CD4-positive, alpha-beta T cell (primary cell): ENCODE measurements at regions not wholly inside any gene's neighbourhood (a gene's known extent, or its start where the extent isn't known, plus 50 kb on each side); places are given as distances from the start of the nearest gene placed in this dataset.

Experiments used
- ATAC-seq: fragments of 200-7000 bp; cut with Tn5 transposase; one replicate; pipeline ENCODE4 v1.10.0; 2022; ENCODE audit warnings: mild to moderate bottlenecking; ENCODE audit not compliant: poor library complexity
- CTCF ChIA-PET: fragments of 350-600 bp; sonication (Branson Sonifier 250); formaldehyde crosslinking; loops from one replicate; lab custom pipeline; 2021; ENCODE audit warnings: antibody characterized with exemption, inconsistent platforms; lab: Charles Lee
- POLR2A ChIA-PET: fragments of 350-600 bp; sonication (Branson Sonifier 250); formaldehyde crosslinking; loops from one replicate; lab custom pipeline; 2021; ENCODE audit warnings: antibody characterized with exemption, inconsistent platforms; lab: Charles Lee
- DNase-seq, 14 experiments: peaks; one replicate each; pipeline ENCODE4 v3.0.0-alpha.2; 2013 to 2020; ENCODE audit warnings: mixed read lengths in 2 of 14
- H3K27ac ChIP-seq, 2 donors: one replicate each; pipeline versions ENCODE4 v1.5.1 to v1.7.0; 2013; ENCODE audit warnings: low read length in 2 of 2, low read depth in 1 of 2, mild to moderate bottlenecking in 1 of 2
- H3K27me3 ChIP-seq, 2 experiments: 1 replicate in 1 of 2; 2 replicates in 1 of 2; pipeline versions ENCODE4 v1.6.1 to v1.7.0; 2013; ENCODE audit warnings: low read length in 2 of 2, control low read depth in 1 of 2, mild to moderate bottlenecking in 1 of 2, moderate library complexity in 1 of 2; ENCODE audit not compliant: insufficient read depth in 2 of 2, control insufficient read depth in 1 of 2
- H3K36me3 ChIP-seq: one replicate; pipeline ENCODE4 v1.6.1; 2013; ENCODE audit warnings: low read length, control low read depth; ENCODE audit not compliant: insufficient read depth
- H3K4me1 ChIP-seq: one replicate; pipeline ENCODE4 v1.6.1; 2013; ENCODE audit warnings: low read length, control low read depth; ENCODE audit not compliant: insufficient read depth
- H3K4me3 ChIP-seq: one replicate; pipeline ENCODE4 v1.5.1; 2013; ENCODE audit warnings: mild to moderate bottlenecking, low read length, moderate library complexity
- H3K9me3 ChIP-seq, 2 experiments: 1 replicate in 1 of 2; 2 replicates in 1 of 2; pipeline versions ENCODE4 v1.6.1 to v1.7.0; 2013; ENCODE audit warnings: low read length in 2 of 2, mild to moderate bottlenecking in 2 of 2, control low read depth in 1 of 2, moderate library complexity in 1 of 2; ENCODE audit not compliant: control insufficient read depth in 1 of 2, insufficient read depth in 1 of 2
- H3K27ac Mint-ChIP-seq: one replicate; pipeline ENCODE4 v1.8.0; 2020; ENCODE audit warnings: mixed read lengths
- H3K27me3 Mint-ChIP-seq: one replicate; pipeline ENCODE4 v1.8.0; 2021; ENCODE audit warnings: mixed read lengths
- H3K36me3 Mint-ChIP-seq: one replicate; pipeline ENCODE4 v1.8.0; 2021; ENCODE audit warnings: low read depth, mixed read lengths
- H3K4me1 Mint-ChIP-seq: one replicate; pipeline ENCODE4 v1.8.0; 2021; ENCODE audit warnings: low read depth, mixed read lengths
- H3K4me3 Mint-ChIP-seq: one replicate; pipeline ENCODE4 v1.8.0; 2020; ENCODE audit warnings: mild to moderate bottlenecking, mixed read lengths
- H3K9me3 Mint-ChIP-seq: one replicate; pipeline ENCODE4 v1.8.0; 2020; ENCODE audit warnings: mixed read lengths
- intact Hi-C, 2 experiments: fragments of 100-400 bp; cut with DNase I in 1 of 2; cut with micrococcal nuclease in 1 of 2; formaldehyde crosslinking; loops; one replicate each; pipeline versions ENCODE4 v1.15.1 to v1.9.0; 2023 to 2025; cut with DNase I, micrococcal nuclease
- TF ChIP-seq, protein P1 (sequence below): fragments of 200-600 bp; IDR thresholded peaks from one replicate; pipeline ENCODE4 v1.8.0; 2022; ENCODE audit warnings: antibody characterized with exemption, mild to moderate bottlenecking

GRCh38 chr6:141491684-141492083 lies 641.0 kb upstream of the GJE1 start:
- H3K27ac Mint-ChIP-seq: no peak overlapping the region
- H3K4me3 Mint-ChIP-seq: no peak overlapping the region
- TF ChIP-seq, protein P1, sequence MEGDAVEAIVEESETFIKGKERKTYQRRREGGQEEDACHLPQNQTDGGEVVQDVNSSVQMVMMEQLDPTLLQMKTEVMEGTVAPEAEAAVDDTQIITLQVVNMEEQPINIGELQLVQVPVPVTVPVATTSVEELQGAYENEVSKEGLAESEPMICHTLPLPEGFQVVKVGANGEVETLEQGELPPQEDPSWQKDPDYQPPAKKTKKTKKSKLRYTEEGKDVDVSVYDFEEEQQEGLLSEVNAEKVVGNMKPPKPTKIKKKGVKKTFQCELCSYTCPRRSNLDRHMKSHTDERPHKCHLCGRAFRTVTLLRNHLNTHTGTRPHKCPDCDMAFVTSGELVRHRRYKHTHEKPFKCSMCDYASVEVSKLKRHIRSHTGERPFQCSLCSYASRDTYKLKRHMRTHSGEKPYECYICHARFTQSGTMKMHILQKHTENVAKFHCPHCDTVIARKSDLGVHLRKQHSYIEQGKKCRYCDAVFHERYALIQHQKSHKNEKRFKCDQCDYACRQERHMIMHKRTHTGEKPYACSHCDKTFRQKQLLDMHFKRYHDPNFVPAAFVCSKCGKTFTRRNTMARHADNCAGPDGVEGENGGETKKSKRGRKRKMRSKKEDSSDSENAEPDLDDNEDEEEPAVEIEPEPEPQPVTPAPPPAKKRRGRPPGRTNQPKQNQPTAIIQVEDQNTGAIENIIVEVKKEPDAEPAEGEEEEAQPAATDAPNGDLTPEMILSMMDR: no peak
- peaks cover 0 to 5% of the 10 kb centered on the region in 2 experiments for H3K9me3 ChIP-seq
- no peaks in the 10 kb centered on the region for H3K4me1 Mint-ChIP-seq
- POLR2A ChIA-PET: no interaction called here
- H3K27ac ChIP-seq: no peak overlapping the region
- no peaks in the 10 kb centered on the region for H3K36me3 ChIP-seq
- no peak for DNase-seq
- no peaks in the 10 kb centered on the region for H3K36me3 Mint-ChIP-seq
- intact Hi-C loops: no loop called here
- no peak overlapping the region for H3K4me3 ChIP-seq
- H3K4me1 ChIP-seq: no peaks in the 10 kb centered on the region
- CTCF ChIA-PET: no interaction called here
- no peaks in the 10 kb centered on the region for H3K27me3 ChIP-seq
- no peak for ATAC-seq
- H3K27me3 Mint-ChIP-seq: no peaks in the 10 kb centered on the region
- H3K9me3 Mint-ChIP-seq: no peaks in the 10 kb centered on the region

DNA sequence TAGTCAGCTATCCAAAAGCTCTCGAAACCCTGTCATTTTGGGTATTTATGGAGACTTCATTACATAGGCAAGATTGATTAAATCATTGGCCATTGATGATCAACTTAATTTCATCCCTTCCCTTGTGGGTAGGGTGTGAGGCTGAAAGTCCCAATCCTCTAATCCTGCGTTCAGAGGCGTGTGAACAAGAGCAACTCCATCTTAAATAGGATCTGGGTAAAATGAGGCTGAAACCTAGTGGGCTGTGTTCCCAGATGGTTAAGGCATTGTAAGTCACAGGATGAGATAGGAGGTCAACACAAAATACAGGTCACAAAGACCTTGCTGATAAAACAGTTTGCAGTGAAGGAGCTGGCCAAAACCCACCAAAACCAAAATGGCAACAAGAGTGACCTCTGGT lies 641.7 kb upstream of the GJE1 start:
- CTCF ChIA-PET: no interaction called here
- TF ChIP-seq, protein P1: no peak
- no peaks in the 10 kb centered on the region for H3K9me3 Mint-ChIP-seq

DNA sequence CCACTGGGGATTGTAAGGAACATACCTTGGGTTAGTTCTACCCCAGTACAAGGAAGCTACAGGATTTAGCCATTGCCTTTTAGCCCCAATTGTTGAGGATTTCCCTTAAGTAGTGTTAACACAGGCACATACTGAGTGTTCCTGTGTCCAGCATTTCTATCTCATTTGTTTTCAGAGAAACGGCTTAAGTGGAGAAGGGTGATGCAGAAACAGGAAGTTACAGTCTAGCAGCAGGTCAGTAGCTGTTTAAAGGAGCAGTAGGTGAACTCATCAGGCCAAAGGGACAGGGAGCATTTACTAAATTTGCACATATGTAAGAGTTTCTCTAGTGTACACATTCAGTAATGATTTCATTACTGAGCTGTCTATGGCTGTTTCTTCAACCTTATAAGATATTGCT lies 644.2 kb upstream of the GJE1 start:
- POLR2A ChIA-PET: no interaction called here
- Mint-ChIP-seq H3K36me3 (no peaks in the 10 kb centered on the region), H3K4me1 (peaks cover 22% of the 10 kb centered on the region), H3K9me3 (no peaks in the 10 kb centered on the region), H3K27ac (no peak overlapping the region), H3K4me3 (no peak overlapping the region), H3K27me3 (no peaks in the 10 kb centered on the region)
- Histone ChIP-seq H3K4me1 (peaks cover 7% of the 10 kb centered on the region), H3K27me3 (no peaks in the 10 kb centered on the region), H3K27ac (no peak overlapping the region), H3K9me3 (no peaks in the 10 kb centered on the region), H3K36me3 (no peaks in the 10 kb centered on the region), H3K4me3 (no peak overlapping the region)
- CTCF ChIA-PET: no interaction called here
- DNase-seq: no peak
- ATAC-seq: no peak
- intact Hi-C loops: no loop called here
- TF ChIP-seq, protein P1: no peak

More for the DNA sequence above, 641.7 kb upstream of the GJE1 start:
- DNase-seq (no peak), ATAC-seq (no peak)
- Histone ChIP-seq H3K9me3 (peaks cover 0 to 5% of the 10 kb centered on the region in 2 experiments), H3K27ac (no peak overlapping the region), H3K4me1 (no peaks in the 10 kb centered on the region), H3K4me3 (no peak overlapping the region), H3K27me3 (no peaks in the 10 kb centered on the region), H3K36me3 (no peaks in the 10 kb centered on the region)
- Mint-ChIP-seq H3K27ac (no peak overlapping the region), H3K36me3 (no peaks in the 10 kb centered on the region), H3K4me3 (no peak overlapping the region), H3K27me3 (no peaks in the 10 kb centered on the region), H3K4me1 (no peaks in the 10 kb centered on the region)
- intact Hi-C loops: no loop called here
- POLR2A ChIA-PET: no interaction called here
